SK-N-SH (cell line): ENCODE measurements at regions not wholly inside any gene's neighbourhood (a gene's known extent, or its start where the extent isn't known, plus 50 kb on each side); places are given as distances from the start of the nearest gene placed in this dataset.

ENCODE experiments used
- CTCF ChIA-PET: fragments of 300-600, 350-600 bp; formaldehyde crosslinking; extraction: SDS; loops from one replicate; lab custom pipeline; 2021; lab: Yijun Ruan, JAX
- POLR2A ChIA-PET: fragments of 350-600 bp; sonication (Branson Sonifier 250); formaldehyde crosslinking; extraction: SDS; loops from one replicate; lab custom pipeline; 2020; ENCODE audit warnings: antibody characterized with exemption, inconsistent platforms; lab: Yijun Ruan, JAX
- DNase-seq: peaks from one replicate; pipeline ENCODE4 v3.0.0; 2012
- H2AFZ ChIP-seq: fragments of 200-600 bp; sonication (generic); 2 replicates; pipeline ENCODE4 v1.8.1; 2016; ENCODE audit warnings: antibody characterized with exemption, mild to moderate bottlenecking, low read depth
- H3F3A ChIP-seq: fragments of 200-600 bp; sonication (generic); replicated peaks from 2 replicates; pipeline ENCODE3; 2016; ENCODE audit warnings: antibody characterized with exemption, mild to moderate bottlenecking; ENCODE audit not compliant: insufficient read depth
- H3K27ac ChIP-seq, 2 experiments: fragments of 200-500 bp in 1 of 2; fragments of 200-600 bp in 1 of 2; sonication (Bioruptor generic) in 1 of 2; sonication (generic), shearing (Covaris generic) in 1 of 2; 2 replicates each; pipeline versions ENCODE4 v1.5.1 to v1.6.1; 2014 to 2016; ENCODE audit warnings: low read depth in 2 of 2, inconsistent platforms in 1 of 2, low read length in 1 of 2, mild to moderate bottlenecking in 1 of 2, mixed read lengths in 1 of 2
- H3K27me3 ChIP-seq: fragments of 200-600 bp; sonication (generic), shearing (Covaris generic); 2 replicates; pipeline ENCODE4 v1.6.1; 2016; ENCODE audit warnings: mixed run types; ENCODE audit not compliant: insufficient read depth
- H3K36me3 ChIP-seq, 2 experiments: fragments of 200-500 bp in 1 of 2; fragments of 200-600 bp in 1 of 2; sonication (Bioruptor generic) in 1 of 2; sonication (generic) in 1 of 2; replicated peaks in 1 of 2; 2 replicates each; pipeline versions ENCODE3 to v1.5.1; 2014 to 2016; ENCODE audit warnings: low read length in 1 of 2, mild to moderate bottlenecking in 1 of 2; ENCODE audit not compliant: insufficient read depth in 2 of 2, control insufficient read depth in 1 of 2
- H3K4me1 ChIP-seq, 2 experiments: fragments of 200-500 bp in 1 of 2; fragments of 200-600 bp in 1 of 2; sonication (Bioruptor generic) in 1 of 2; sonication (generic), shearing (Covaris generic) in 1 of 2; 2 replicates each; pipeline versions ENCODE4 v1.5.1 to v1.6.1; 2014 to 2016; ENCODE audit warnings: low read depth in 1 of 2, low read length in 1 of 2, mixed run types in 1 of 2; ENCODE audit not compliant: insufficient read depth in 2 of 2, control insufficient read depth in 1 of 2
- H3K4me2 ChIP-seq: fragments of 200-600 bp; sonication (generic), shearing (Covaris generic); 2 replicates; pipeline ENCODE4 v1.6.1; 2017; ENCODE audit warnings: mixed run types
- H3K4me3 ChIP-seq, 2 experiments: fragments of 200-500 bp in 1 of 2; fragments of 200-600 bp in 1 of 2; sonication (Bioruptor generic) in 1 of 2; sonication (generic), shearing (Covaris generic) in 1 of 2; 2 replicates each; pipeline versions ENCODE4 v1.5.1 to v1.8.1; 2014 to 2016; ENCODE audit warnings: low read depth in 2 of 2, inconsistent platforms in 1 of 2, low read length in 1 of 2, mild to moderate bottlenecking in 1 of 2, mixed read lengths in 1 of 2, moderate library complexity in 1 of 2
- H3K79me2 ChIP-seq: fragments of 200-600 bp; sonication (generic); 2 replicates; pipeline ENCODE4 v1.8.1; 2017; ENCODE audit warnings: mild to moderate bottlenecking; ENCODE audit not compliant: insufficient read depth
- H3K9ac ChIP-seq: fragments of 200-600 bp; sonication (generic); 2 replicates; pipeline ENCODE4 v1.6.1; 2017; ENCODE audit warnings: mixed run types
- H3K9me2 ChIP-seq: fragments of 200-600 bp; sonication (generic); 2 replicates; pipeline ENCODE4 v1.6.1; 2017; ENCODE audit warnings: mixed run types
- H3K9me3 ChIP-seq: fragments of 200-600 bp; sonication (generic); 2 replicates; pipeline ENCODE4 v1.6.1; 2017; ENCODE audit warnings: mixed run types, mild to moderate bottlenecking, moderate library complexity
- H4K20me1 ChIP-seq: fragments of 200-600 bp; sonication (generic); 2 replicates; pipeline ENCODE4 v1.6.1; 2017; ENCODE audit warnings: mild to moderate bottlenecking, mixed run types; ENCODE audit not compliant: insufficient read depth
- EP300 ChIP-seq, 2 experiments: IDR thresholded peaks; 2 replicates each; pipeline versions ENCODE4 v1.4.0 to v1.6.1; 2012; ENCODE audit warnings: borderline replicate concordance in 1 of 2, low read depth in 1 of 2, low read length in 1 of 2
- FOXM1 ChIP-seq: IDR thresholded peaks from 2 replicates; pipeline ENCODE4 v1.4.0; 2012; ENCODE audit warnings: low read depth, mild to moderate bottlenecking
- GATA2 ChIP-seq: sonication (generic); formaldehyde crosslinking; IDR thresholded peaks from 2 replicates; pipeline ENCODE4 v1.5.0; 2020; ENCODE audit warnings: mild to moderate bottlenecking, missing genetic modification reagents
- NRF1 ChIP-seq: IDR thresholded peaks from 2 replicates; pipeline ENCODE4 v1.6.1; 2012; ENCODE audit warnings: low read depth, mild to moderate bottlenecking, low read length
- RAD21 ChIP-seq: IDR thresholded peaks from 2 replicates; pipeline ENCODE4 v1.6.1; 2012; ENCODE audit warnings: mild to moderate bottlenecking, low read length
- RCOR1 ChIP-seq: fragments of 150-350 bp; IDR thresholded peaks from 2 replicates; pipeline ENCODE4 v1.6.1; 2017; ENCODE audit warnings: antibody characterized with exemption, low read length
- RFX5 ChIP-seq: IDR thresholded peaks from 2 replicates; pipeline ENCODE4 v1.6.1; 2012; ENCODE audit warnings: mild to moderate bottlenecking, improper control_type of control experiment, low read length
- RXRA ChIP-seq: IDR thresholded peaks from 2 replicates; pipeline ENCODE4 v1.4.0; 2012; ENCODE audit warnings: low read depth, mild to moderate bottlenecking, borderline replicate concordance
- SMC3 ChIP-seq: IDR thresholded peaks from 2 replicates; pipeline ENCODE4 v1.6.1; 2012; ENCODE audit warnings: low read depth, low read length, improper control_type of control experiment
- TAF1 ChIP-seq: IDR thresholded peaks from 2 replicates; pipeline ENCODE4 v1.6.1; 2012; ENCODE audit warnings: low read depth, mild to moderate bottlenecking, low read length, moderate library complexity, borderline replicate concordance
- TCF12 ChIP-seq: IDR thresholded peaks from 2 replicates; pipeline ENCODE4 v1.4.0; 2012
- YY1 ChIP-seq: IDR thresholded peaks from 2 replicates; pipeline ENCODE4 v1.4.0; 2012; ENCODE audit warnings: low read depth, mild to moderate bottlenecking
- WGBS: methylation state at CpG from one replicate; pipeline ENCODE4 v1.1.6; 2017; ENCODE audit warnings: low lambda C conversion rate; 5-methylcytosine and 5-hydroxymethylcytosine counted together
- TF ChIP-seq, protein P1 (sequence below): IDR thresholded peaks from 2 replicates; pipeline ENCODE4; 2012
- TF ChIP-seq, protein P2 (sequence below): IDR thresholded peaks from 2 replicates; pipeline ENCODE4 v1.4.0; 2012; ENCODE audit warnings: low read depth, borderline replicate concordance
- TF ChIP-seq, protein P3 (sequence below): fragments of 200-600 bp; sonication (generic); IDR thresholded peaks from 2 replicates; pipeline ENCODE4 v1.6.1; 2017; ENCODE audit warnings: antibody characterized with exemption, mild to moderate bottlenecking, moderate library complexity
- TF ChIP-seq, protein P4 (sequence below): IDR thresholded peaks from 2 replicates; pipeline ENCODE4 v1.4.0; 2012; ENCODE audit warnings: low read depth, borderline replicate concordance

DNA sequence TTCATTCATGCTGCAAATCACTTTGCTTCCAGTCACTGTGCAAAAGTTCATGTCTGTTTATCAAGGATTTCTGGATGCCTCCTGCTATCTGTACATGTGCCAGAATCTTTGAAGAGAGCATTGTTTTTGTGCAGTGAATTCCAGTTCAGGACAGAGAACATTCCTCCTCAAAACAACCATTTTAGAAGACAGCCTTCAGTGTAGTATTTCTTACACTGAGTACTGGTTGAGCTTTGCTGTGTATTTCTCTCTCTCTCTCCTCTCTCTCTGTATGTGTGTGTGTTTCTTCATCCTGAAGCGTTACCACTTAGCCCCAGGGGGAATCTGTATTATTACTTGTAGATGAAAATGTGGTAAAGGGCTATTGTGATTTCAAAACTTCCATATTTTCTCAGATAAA, 123.8 kb upstream of the CHL1 start:
- no peaks in the 10 kb centered on the region for H3K79me2 ChIP-seq
- no peaks in the 10 kb centered on the region for H3K9me2 ChIP-seq
- TF ChIP-seq RXRA: no peak
- no peak for TF ChIP-seq TAF1
- no peak for TF ChIP-seq GATA2 (CRISPR knock-in tag)
- no peak for TF ChIP-seq RFX5
- TF ChIP-seq EP300 (IDR thresholded peaks at IDR 0.05; ENCODE audit: borderline replicate concordance in 1 of 2, low read depth in 1 of 2, low read length in 1 of 2): no peak
- no peak for TF ChIP-seq NRF1
- TF ChIP-seq, protein P1, sequence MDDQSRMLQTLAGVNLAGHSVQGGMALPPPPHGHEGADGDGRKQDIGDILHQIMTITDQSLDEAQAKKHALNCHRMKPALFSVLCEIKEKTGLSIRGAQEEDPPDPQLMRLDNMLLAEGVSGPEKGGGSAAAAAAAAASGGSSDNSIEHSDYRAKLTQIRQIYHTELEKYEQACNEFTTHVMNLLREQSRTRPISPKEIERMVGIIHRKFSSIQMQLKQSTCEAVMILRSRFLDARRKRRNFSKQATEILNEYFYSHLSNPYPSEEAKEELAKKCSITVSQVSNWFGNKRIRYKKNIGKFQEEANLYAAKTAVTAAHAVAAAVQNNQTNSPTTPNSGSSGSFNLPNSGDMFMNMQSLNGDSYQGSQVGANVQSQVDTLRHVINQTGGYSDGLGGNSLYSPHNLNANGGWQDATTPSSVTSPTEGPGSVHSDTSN: no peak
- TF ChIP-seq RAD21: no peak
- no peak for TF ChIP-seq FOXM1
- TF ChIP-seq SMC3: no peak
- TF ChIP-seq, protein P2, sequence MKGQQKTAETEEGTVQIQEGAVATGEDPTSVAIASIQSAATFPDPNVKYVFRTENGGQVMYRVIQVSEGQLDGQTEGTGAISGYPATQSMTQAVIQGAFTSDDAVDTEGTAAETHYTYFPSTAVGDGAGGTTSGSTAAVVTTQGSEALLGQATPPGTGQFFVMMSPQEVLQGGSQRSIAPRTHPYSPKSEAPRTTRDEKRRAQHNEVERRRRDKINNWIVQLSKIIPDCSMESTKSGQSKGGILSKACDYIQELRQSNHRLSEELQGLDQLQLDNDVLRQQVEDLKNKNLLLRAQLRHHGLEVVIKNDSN: no peak
- TF ChIP-seq RCOR1: no peak
- TF ChIP-seq TCF12: no peak
- TF ChIP-seq, protein P3, sequence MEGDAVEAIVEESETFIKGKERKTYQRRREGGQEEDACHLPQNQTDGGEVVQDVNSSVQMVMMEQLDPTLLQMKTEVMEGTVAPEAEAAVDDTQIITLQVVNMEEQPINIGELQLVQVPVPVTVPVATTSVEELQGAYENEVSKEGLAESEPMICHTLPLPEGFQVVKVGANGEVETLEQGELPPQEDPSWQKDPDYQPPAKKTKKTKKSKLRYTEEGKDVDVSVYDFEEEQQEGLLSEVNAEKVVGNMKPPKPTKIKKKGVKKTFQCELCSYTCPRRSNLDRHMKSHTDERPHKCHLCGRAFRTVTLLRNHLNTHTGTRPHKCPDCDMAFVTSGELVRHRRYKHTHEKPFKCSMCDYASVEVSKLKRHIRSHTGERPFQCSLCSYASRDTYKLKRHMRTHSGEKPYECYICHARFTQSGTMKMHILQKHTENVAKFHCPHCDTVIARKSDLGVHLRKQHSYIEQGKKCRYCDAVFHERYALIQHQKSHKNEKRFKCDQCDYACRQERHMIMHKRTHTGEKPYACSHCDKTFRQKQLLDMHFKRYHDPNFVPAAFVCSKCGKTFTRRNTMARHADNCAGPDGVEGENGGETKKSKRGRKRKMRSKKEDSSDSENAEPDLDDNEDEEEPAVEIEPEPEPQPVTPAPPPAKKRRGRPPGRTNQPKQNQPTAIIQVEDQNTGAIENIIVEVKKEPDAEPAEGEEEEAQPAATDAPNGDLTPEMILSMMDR: no peak
- no peak for TF ChIP-seq YY1
- TF ChIP-seq, protein P4, sequence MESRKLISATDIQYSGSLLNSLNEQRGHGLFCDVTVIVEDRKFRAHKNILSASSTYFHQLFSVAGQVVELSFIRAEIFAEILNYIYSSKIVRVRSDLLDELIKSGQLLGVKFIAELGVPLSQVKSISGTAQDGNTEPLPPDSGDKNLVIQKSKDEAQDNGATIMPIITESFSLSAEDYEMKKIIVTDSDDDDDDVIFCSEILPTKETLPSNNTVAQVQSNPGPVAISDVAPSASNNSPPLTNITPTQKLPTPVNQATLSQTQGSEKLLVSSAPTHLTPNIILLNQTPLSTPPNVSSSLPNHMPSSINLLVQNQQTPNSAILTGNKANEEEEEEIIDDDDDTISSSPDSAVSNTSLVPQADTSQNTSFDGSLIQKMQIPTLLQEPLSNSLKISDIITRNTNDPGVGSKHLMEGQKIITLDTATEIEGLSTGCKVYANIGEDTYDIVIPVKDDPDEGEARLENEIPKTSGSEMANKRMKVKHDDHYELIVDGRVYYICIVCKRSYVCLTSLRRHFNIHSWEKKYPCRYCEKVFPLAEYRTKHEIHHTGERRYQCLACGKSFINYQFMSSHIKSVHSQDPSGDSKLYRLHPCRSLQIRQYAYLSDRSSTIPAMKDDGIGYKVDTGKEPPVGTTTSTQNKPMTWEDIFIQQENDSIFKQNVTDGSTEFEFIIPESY: no peak
- CTCF ChIA-PET: interaction anchor here (0.6 kb wide), 1 partner anchor 92 kb away, joined by 3 read pairs; no protein-coding TSS in a partner anchor
- POLR2A ChIA-PET: no interaction called here
- no peaks in the 10 kb centered on the region for H3K4me1 ChIP-seq
- H3K4me2 ChIP-seq: no peak overlapping the region
- no peak overlapping the region for H3K27ac ChIP-seq
- no peak overlapping the region for H2AFZ ChIP-seq
- H3K4me3 ChIP-seq: no peak overlapping the region
- no peaks in the 10 kb centered on the region for H4K20me1 ChIP-seq
- no peaks in the 10 kb centered on the region for H3K36me3 ChIP-seq
- no peaks in the 10 kb centered on the region for H3F3A ChIP-seq
- WGBS: 10% methylated on average over 1 of the region's 1 CpG
- H3K9ac ChIP-seq: no peak overlapping the region
- no peaks in the 10 kb centered on the region for H3K9me3 ChIP-seq
- H3K27me3 ChIP-seq: no peaks in the 10 kb centered on the region
- DNase-seq: no peak
